HG02759 (cell line): ENCODE measurements at regions not wholly inside any gene's neighbourhood (a gene's known extent, or its start where the extent isn't known, plus 50 kb on each side); places are given as distances from the start of the nearest gene placed in this dataset.
"Not testable (repeated sequence)": the region's sequence is repeated elsewhere in the genome, so short reads cannot be mapped to it uniquely, and the experiment has no call there.

Source experiments
- ATAC-seq: cut with Tn5 transposase; IDR thresholded peaks from one replicate; pipeline ENCODE4 v1.9.1; 2021; ENCODE audit warnings: mild to moderate bottlenecking, moderate library complexity; ENCODE audit not compliant: unreplicated experiment

GRCh38 chr6:9744119-9744518 lies 670.8 kb downstream of the TFAP2A start:
- ATAC-seq: no peak

GRCh38 chr6:9732056-9732455 lies 682.8 kb downstream of the TFAP2A start:
- ATAC-seq: no peak

DNA sequence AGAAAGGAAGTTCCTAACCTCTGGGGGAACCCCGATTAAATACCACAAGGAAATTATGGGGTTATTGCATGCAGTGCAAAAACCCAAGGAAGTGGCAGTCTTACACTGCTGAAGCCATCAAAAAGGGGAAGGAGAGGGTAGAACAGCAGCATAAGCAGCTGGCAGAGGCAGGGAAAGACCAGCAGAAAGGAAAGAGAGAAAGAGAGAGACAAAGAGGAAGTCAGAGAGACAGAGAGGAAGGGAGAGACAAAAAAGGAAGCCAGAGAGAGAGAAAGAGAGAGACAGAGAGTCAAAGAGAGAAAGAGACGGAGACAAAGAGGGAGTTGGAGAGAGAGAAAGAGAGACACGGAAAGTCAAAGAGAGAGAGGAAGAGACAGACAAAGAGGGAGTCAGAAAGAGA lies 689.1 kb downstream of the TFAP2A start:
- ATAC-seq: not testable (repeated sequence)

DNA sequence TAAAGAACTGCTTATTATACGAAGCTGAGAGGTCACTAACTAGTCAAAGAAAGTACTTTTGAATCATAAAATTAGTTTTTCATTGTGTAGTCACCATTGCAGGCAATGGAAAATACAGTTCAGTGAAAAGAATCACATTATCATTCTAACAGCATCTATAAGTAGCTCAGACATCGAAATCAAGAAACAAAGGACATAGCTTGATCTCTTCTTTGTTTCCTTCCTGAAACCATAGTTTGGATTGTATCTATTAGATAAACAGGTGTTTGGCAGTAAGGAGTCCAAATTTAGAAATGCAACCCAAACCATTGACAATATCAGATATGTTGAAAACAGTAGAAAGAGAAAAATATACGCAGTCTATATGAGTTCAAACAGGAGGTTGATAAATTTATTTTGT lies 697.3 kb downstream of the TFAP2A start:
- no peak for ATAC-seq

GRCh38 chr6:9711365-9711764 lies 703.5 kb downstream of the TFAP2A start:
- no peak for ATAC-seq

GRCh38 chr6:9710574-9710973 lies 704.3 kb downstream of the TFAP2A start:
- ATAC-seq: no peak

DNA sequence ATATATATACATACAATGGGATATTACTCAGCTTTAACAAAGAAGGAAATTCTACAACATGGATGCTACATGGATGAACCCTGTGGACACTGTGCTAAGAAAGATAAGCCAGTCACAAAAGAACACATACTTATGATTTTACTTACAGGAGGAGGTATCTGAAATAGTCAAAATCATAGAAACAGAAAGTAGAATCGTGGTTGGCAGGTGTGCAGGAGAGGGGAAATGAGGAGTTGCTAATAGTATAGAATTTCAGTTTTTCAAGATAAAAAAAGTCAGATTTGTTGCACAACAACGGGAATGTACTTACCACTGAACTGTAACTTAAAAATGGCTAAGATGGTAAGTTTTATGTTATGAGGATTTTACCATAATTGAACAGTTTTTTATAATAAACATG lies 706.3 kb downstream of the TFAP2A start:
- ATAC-seq: no peak

DNA sequence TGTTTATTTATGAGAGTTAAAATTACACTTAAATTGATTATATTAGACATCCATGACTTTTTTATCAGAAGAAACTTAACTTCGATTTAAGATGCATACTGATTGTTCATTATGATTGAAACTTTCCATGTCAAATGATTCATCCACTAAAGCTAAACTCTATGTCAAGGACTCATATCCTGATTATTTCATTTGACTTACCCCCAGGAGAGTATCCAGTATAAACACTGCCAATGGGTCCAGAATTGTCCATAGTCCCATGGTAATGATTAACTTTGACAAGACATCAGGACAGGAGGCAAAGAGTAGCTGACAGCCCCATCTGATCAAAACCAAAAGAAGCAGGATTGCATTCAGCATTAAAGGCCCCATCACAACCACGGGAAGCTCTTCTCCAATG lies 709.9 kb downstream of the TFAP2A start:
- no peak for ATAC-seq

DNA sequence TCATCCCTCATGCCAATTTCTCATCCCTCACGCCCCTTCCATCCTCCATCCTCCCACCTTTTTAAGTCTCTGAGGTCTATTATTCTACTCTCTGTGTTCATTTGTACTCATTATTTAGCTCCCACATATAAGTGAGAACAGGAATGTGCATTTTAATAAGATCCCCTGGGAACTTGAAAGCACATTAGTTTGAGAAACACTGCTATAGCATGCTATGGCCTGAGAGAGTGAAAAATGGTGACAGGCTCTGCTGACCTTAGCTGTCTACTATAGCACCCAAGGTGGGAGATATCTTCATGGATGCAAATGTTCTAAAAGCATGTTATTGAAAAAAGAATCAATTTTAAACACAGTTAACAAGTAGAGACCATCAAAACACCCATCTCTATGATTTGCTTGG lies 712.0 kb downstream of the TFAP2A start:
- no peak for ATAC-seq

DNA sequence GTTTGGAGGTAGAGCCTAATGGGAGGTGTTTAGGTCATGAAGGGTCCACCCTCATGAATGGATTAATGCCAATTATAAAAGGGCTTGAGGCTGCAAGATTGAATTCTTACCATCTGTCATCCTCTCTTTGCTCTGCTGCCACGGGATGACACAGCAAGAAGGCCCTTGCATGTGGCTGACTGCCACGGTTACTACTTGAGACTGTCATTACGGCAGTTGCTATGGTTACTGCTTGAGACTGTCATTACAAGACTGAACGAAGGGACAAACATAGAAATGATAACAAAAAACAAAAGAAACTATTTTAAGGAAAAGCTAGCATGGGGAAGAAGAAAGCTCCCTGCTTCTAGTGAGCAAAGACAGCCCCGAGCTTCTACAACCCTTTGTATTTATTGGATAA lies 715.0 kb downstream of the TFAP2A start:
- no peak for ATAC-seq

GRCh38 chr6:9697263-9697931 lies 717.5 kb downstream of the TFAP2A start:
- no peak for ATAC-seq

- ATAC-seq: no peak
Measured at GRCh38 chr6:9690388-9690787, 724.5 kb downstream of the TFAP2A start.

- not testable (repeated sequence) for ATAC-seq
Measured at GRCh38 chr6:9680727-9681126, 734.1 kb downstream of the TFAP2A start.

- ATAC-seq: no peak
Measured at GRCh38 chr6:9675122-9675521, 739.8 kb downstream of the TFAP2A start.

DNA sequence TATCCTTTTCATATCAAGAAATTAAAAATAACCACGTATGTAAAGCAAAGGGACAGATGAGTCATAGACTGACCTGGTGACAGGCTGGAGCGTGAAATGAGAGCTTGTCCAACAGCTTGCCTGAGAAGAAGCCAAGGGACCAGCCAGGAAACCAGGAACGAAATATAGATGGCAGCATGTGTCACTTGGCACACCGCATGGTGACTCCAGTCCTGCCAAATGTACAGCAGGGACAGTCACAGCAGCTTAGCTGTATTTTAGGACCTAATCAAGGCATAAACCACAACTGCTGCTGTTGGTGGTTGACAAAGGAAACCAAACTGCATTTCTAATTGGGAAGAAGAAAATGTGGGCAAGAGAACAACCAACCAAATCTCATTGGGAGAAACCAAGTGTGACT lies 755.0 kb downstream of the TFAP2A start:
- no peak for ATAC-seq

GRCh38 chr6:9657994-9658393 lies 756.9 kb downstream of the TFAP2A start:
- ATAC-seq: no peak

- ATAC-seq: no peak
Measured at GRCh38 chr6:9647599-9647998, 767.3 kb downstream of the TFAP2A start.

GRCh38 chr6:9647071-9647445 lies 767.8 kb downstream of the TFAP2A start:
- ATAC-seq: no peak

DNA sequence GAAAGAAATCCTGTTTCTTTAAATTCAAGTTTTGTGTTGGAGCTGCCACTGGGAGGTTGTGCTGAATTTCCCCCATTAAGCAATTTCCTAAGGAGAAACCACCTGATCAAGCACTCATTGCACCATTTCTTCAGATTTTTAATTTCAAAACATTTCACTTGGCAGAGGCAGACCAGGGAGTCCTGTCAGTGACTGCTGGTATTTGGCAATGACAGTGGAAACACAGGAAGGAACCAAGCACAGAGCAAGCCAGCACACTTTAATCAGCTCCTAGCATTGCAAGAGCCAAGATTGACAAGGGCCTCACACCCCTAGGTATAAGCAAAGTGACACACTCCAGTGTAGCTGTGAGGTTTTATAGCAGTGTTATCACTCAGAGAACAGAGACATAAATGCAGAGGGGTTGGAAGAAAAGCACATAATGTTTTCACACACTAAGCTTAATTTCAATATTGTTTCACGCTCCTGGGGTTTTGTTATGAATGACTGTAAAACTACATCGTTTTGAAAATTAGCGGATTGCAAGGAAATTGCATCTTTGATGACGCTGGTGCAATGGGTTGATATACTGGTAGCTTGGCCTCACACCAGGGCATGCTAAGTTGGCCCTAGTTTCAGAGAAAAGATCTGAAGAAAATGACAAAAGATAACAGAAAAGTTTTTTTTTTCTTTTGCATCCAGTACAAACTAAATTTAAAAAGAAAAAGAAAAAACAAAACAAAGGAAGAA lies 768.4 kb downstream of the TFAP2A start:
- ATAC-seq: no peak

GRCh38 chr6:9638861-9639260 lies 776.0 kb downstream of the TFAP2A start:
- ATAC-seq: no peak

- ATAC-seq: no peak
Measured at GRCh38 chr6:9634776-9635175, 780.1 kb downstream of the TFAP2A start.

DNA sequence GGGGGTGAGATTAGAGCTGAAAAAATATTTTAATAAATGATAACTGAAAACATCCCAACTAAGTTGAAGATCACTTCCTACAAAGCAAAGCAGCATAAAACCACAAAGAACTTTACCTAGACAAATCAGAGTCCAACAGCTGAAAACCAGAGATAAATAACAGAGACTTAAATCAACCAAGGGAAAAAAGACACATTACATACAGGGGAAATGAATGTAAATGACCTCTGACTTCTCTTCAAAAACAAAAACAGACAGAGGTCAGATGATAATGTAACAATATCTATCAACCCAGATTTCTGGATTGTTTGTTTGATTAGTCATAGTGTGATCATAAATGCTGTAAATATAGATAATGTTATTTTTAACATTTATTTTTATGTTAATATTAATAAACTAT lies 782.8 kb downstream of the TFAP2A start:
- no peak for ATAC-seq

GRCh38 chr6:9628819-9629218 lies 786.1 kb downstream of the TFAP2A start:
- ATAC-seq: no peak
